Upper lobe of left lung (tissue), 4 donors: ENCODE measurements at regions not wholly inside any gene's neighbourhood (a gene's known extent, or its start where the extent isn't known, plus 50 kb on each side); places are given as distances from the start of the nearest gene placed in this dataset.

Source experiments
- EP300 ChIP-seq, 4 donors: sonication (generic); formaldehyde crosslinking; IDR thresholded peaks; one replicate each; pipeline ENCODE4 v1.5.1; 2017; ENCODE audit warnings: antibody characterized with exemption in 4 of 4, control low read depth in 2 of 4
- POLR2A ChIP-seq, 4 donors: fragments of 450-650 bp; IDR thresholded peaks; one replicate each; pipeline ENCODE4 v1.5.1; 2016 to 2017; ENCODE audit warnings: antibody characterized with exemption in 4 of 4, mild to moderate bottlenecking in 2 of 4

DNA sequence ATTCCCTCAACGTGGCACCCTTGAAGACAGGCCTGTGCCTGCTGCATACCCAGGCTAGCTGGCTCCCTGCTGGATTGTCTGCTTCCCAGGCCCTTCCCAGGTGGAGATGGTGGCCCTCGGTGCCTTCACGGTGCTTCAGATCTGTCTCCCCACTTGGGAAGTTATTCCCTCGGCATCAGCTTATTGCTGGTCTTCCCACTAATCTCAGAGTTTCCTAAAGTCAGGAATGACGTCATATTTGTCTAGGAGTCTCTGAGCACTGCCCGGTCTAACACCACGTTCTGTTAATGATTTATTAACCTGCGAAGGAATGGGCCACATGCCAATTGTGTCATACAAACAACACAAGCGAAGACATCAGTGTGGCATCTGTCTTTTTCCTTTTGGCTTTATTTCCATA, 269.8 kb upstream of the ID2 start:
- TF ChIP-seq EP300 (IDR thresholded peaks at IDR 0.05) (no peak), POLR2A (IDR thresholded peaks at IDR 0.05) (no peak)
